ENCODE measurements at regions not wholly inside any gene's neighbourhood (a gene's known extent, or its start where the extent isn't known, plus 50 kb on each side); places are given as distances from the start of the nearest gene placed in this dataset.

GRCh38 chr1:57881639-57882038, 457.8 kb upstream of the DAB1 start:
- no peak for DNase-seq (ENCODE audit: low read depth)
- no peak for TF ChIP-seq CTCF (IDR thresholded peaks at IDR 0.05; ENCODE audit: low read depth, low read length, missing control alignments)
- H3K4me3 ChIP-seq (ENCODE audit: low read depth, low read length): no peak overlapping the region

GRCh38 chr1:57879700-57880099, 455.8 kb upstream of the DAB1 start:
- TF ChIP-seq CTCF (IDR thresholded peaks at IDR 0.05; ENCODE audit: low read depth, low read length, missing control alignments): no peak
- no peak for DNase-seq (ENCODE audit: low read depth)
- no peak overlapping the region for H3K4me3 ChIP-seq (ENCODE audit: low read depth, low read length)

GRCh38 chr1:57874418-57874877, 450.6 kb upstream of the DAB1 start:
- no peak for TF ChIP-seq CTCF (IDR thresholded peaks at IDR 0.05; ENCODE audit: low read depth, low read length, missing control alignments)
- no peak overlapping the region for H3K4me3 ChIP-seq (ENCODE audit: low read depth, low read length)
- no peak for DNase-seq (ENCODE audit: low read depth)

GRCh38 chr1:57872913-57873312, 449.1 kb upstream of the DAB1 start:
- no peak for TF ChIP-seq CTCF (IDR thresholded peaks at IDR 0.05; ENCODE audit: low read depth, low read length, missing control alignments)
- no peak for DNase-seq (ENCODE audit: low read depth)
- no peak overlapping the region for H3K4me3 ChIP-seq (ENCODE audit: low read depth, low read length)

- no peak for TF ChIP-seq CTCF (IDR thresholded peaks at IDR 0.05; ENCODE audit: low read depth, low read length, missing control alignments)
- no peak overlapping the region for H3K4me3 ChIP-seq (ENCODE audit: low read depth, low read length)
- no peak for DNase-seq (ENCODE audit: low read depth)
Observed at GRCh38 chr1:57868908-57869307, 445.0 kb upstream of the DAB1 start.

- no peak for DNase-seq (ENCODE audit: low read depth)
- TF ChIP-seq CTCF (IDR thresholded peaks at IDR 0.05; ENCODE audit: low read depth, low read length, missing control alignments): no peak
- no peak overlapping the region for H3K4me3 ChIP-seq (ENCODE audit: low read depth, low read length)
Observed at GRCh38 chr1:57868239-57868638, 444.4 kb upstream of the DAB1 start.

- no peak for DNase-seq (ENCODE audit: low read depth)
- no peak overlapping the region for H3K4me3 ChIP-seq (ENCODE audit: low read depth, low read length)
- no peak for TF ChIP-seq CTCF (IDR thresholded peaks at IDR 0.05; ENCODE audit: low read depth, low read length, missing control alignments)
Observed at GRCh38 chr1:57866998-57867397, 443.1 kb upstream of the DAB1 start.

Measured in GM12864 (cell line).